GM18868 (cell line): ENCODE measurements at regions not wholly inside any gene's neighbourhood (a gene's known extent, or its start where the extent isn't known, plus 50 kb on each side); places are given as distances from the start of the nearest gene placed in this dataset.

Experiments used
- ATAC-seq: cut with Tn5 transposase; IDR thresholded peaks from one replicate; pipeline ENCODE4 v1.9.1; 2021; ENCODE audit warnings: mild to moderate bottlenecking, moderate library complexity; ENCODE audit not compliant: unreplicated experiment

DNA sequence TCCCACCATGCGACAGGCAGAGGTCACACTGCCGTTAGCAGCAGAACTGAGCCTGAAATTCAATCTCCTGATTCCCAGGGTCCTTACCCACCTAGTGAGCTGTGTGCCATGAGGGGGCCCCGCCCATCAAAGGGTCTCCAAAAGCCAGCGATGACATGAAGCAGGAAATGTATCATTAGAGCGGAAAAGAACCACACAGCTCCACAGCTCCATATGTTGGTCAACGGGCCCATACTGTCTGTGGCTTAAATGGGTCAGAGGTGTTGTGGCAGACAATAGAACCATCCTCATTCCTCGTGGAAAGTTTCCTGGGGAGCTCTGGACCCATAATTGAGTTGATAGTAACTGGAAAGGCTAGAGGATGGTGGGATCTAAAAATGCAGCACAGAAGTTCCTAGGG is 68.1 kb upstream of the PODXL start:
- ATAC-seq: no peak

- no peak for ATAC-seq
These were observed 66.7 kb upstream of the PODXL start for GRCh38 chr7:131623154-131623553.

GRCh38 chr7:131621652-131622051 is 65.2 kb upstream of the PODXL start:
- ATAC-seq: no peak

GRCh38 chr7:131620673-131621609 is 64.5 kb upstream of the PODXL start:
- ATAC-seq: no peak

DNA sequence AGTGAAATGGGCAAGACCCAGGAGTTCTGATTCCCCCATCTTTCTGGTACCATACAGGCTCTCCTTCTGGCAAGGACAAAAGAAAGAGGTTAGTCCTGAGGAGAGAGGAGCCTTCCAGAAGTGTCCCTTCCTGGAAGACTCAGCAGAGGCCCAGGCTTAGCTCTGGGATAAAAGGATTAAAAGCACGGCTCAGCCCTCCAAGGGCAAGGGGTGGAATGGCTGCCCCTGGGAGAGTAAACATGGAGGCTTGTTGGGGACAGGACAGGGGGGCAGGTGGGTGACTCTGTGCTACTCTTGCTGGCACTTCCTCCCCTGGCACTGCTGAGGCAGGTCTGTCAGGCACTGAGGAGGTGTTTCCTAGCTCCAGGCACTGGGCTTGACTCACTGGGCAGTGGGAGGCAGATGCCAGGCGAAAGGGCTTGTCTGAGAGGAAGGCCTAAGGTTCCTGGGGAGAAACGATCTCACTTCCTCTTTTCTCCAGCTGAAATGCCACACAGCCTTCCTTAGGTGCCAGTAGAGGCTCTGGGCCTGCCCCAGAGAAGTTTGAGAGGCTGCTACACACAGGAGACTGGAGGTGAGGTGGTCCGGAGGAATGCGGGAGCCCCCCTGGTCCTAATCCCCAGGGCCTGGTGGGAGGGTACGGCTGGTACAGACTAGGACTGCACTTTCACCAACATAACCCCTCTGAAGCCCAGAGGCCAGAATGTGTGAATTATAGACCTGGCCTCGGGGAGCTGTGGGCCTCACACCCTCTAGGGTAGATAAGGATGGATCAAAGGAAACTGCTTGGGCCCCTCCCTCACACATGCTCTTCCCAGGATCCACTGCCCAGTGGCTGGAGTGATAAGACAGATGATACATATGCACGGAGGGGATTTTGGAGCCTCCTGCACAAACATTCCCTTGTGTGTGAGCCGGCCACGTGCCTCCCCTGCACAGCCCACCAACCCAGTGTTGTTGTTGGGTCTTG is 63.2 kb upstream of the PODXL start:
- no peak for ATAC-seq

GRCh38 chr7:131618391-131618790 is 62.0 kb upstream of the PODXL start:
- no peak for ATAC-seq

DNA sequence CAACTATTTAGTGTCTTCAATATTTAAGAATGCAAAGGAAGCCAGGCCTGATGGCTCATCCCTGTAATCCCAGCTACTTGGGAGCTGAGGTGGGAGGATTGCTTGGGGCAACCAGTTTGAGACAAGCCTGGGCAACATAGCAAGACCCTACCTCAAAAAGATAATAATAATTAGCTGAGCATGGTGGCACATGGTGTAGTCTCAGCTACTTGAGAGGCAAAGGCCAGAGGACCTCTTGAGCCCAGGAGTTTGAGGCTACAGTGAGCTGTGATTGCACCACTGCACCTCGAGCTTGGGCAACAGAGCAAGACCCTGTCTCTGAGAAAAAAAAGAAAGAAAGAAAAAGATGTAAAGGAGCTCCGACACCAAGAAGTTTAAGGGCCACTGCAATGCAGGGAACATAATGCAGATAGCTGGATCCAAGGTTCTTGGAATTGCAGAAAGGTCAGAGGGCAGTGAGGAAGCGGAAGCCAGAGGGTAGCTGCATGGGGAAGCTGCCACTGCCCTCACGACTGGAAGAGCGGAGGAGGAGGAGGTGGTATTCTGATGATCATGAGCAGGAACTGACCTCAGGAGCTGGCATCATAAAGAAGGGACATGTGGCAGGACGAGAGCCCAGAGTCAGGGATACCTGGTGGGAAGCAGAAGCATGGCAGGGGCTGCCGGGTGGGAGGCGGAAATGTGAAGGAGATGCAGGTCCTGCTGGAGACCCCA is 60.2 kb upstream of the PODXL start:
- ATAC-seq: no peak

DNA sequence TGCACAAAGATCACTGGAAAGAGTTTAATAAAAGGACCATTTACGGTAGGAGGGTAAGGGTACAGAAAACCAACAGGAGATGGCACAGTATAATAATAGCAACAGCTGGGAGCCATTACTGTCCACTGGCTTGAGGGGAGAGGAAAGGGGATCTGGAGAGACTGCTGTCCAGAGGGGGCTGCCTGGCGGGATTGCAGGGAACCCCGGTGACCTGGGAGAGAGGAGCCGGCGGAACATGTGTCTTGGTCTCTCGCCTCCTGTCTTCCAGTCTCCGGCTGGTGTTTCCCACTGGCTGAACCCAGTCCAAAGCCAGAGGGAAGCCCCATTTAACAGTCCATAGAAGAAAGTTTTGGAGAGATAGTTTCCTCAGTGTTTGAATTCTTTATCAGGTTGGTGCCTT is 57.5 kb upstream of the PODXL start:
- no peak for ATAC-seq

- no peak for ATAC-seq
These were observed 53.6 kb upstream of the PODXL start for GRCh38 chr7:131610007-131610406.

- no peak for ATAC-seq
These were observed 51.7 kb upstream of the PODXL start for GRCh38 chr7:131608116-131608500.

GRCh38 chr7:131607291-131608115 is 51.1 kb upstream of the PODXL start:
- no peak for ATAC-seq

- no peak for ATAC-seq
These were observed 50.2 kb upstream of the PODXL start for GRCh38 chr7:131606346-131607290.
